H1 (cell line): ENCODE measurements at regions not wholly inside any gene's neighbourhood (a gene's known extent, or its start where the extent isn't known, plus 50 kb on each side); places are given as distances from the start of the nearest gene placed in this dataset.

Experiments
- BRCA1 ChIP-seq: IDR thresholded peaks from 2 replicates; pipeline ENCODE4 v1.6.1; 2012; ENCODE audit warnings: low read depth, low read length, improper control_type of control experiment
- CTCF ChIP-seq, 3 experiments: IDR thresholded peaks; 1 replicate in 2 of 3; 2 replicates in 1 of 3; pipeline versions ENCODE4 v1.5.1 to v1.6.1; 2011; ENCODE audit warnings: low read length in 3 of 3, mild to moderate bottlenecking in 3 of 3, inconsistent platforms in 2 of 3, low read depth in 1 of 3, moderate library complexity in 1 of 3; ENCODE audit not compliant: insufficient read depth in 1 of 3; ENCODE audit errors: control extremely low read depth in 1 of 3
- E2F6 ChIP-seq: IDR thresholded peaks from 2 replicates; pipeline ENCODE4 v1.6.1; 2012; ENCODE audit warnings: inconsistent platforms
- EZH2 ChIP-seq: fragments of 200-600 bp; sonication (generic); IDR thresholded peaks from 2 replicates; pipeline ENCODE4 v1.7.1; 2012; ENCODE audit warnings: low read depth, mild to moderate bottlenecking, moderate library complexity, low read length, inconsistent platforms; ENCODE audit not compliant: severe bottlenecking

GRCh38 chr2:160837416-160837815, 322.8 kb upstream of the TANK start (continued):
- TF ChIP-seq CTCF (IDR thresholded peaks at IDR 0.05; ENCODE audit: control extremely low read depth in 1 of 3, insufficient read depth in 1 of 3, low read depth in 1 of 3, low read length in 3 of 3), result no peak
- no peak for TF ChIP-seq EZH2
- TF ChIP-seq E2F6, result no peak
- no peak for TF ChIP-seq BRCA1
